Neural crest cell (in vitro differentiated cells): ENCODE measurements at regions not wholly inside any gene's neighbourhood (a gene's known extent, or its start where the extent isn't known, plus 50 kb on each side); places are given as distances from the start of the nearest gene placed in this dataset.
A peak's percentile ranks its signal among the peaks of the same experiment; 100 is the strongest.

Experiments
- DNase-seq: peaks from one replicate; pipeline ENCODE4 v3.0.0; 2021; ENCODE audit warnings: low read depth, mixed read lengths, low spot score
- H3K27ac Mint-ChIP-seq: one replicate; pipeline ENCODE4 v1.8.0; 2021; ENCODE audit warnings: mild to moderate bottlenecking, mixed read lengths; ENCODE audit not compliant: unreplicated experiment
- H3K27me3 Mint-ChIP-seq: 2 replicates; pipeline ENCODE4 v1.8.0; 2021; ENCODE audit warnings: low read depth, mild to moderate bottlenecking, mixed read lengths
- H3K36me3 Mint-ChIP-seq: 2 replicates; pipeline ENCODE4 v1.8.0; 2021; ENCODE audit warnings: low read depth, mild to moderate bottlenecking, mixed read lengths
- H3K4me1 Mint-ChIP-seq: 2 replicates; pipeline ENCODE4 v1.8.0; 2021; ENCODE audit warnings: mixed read lengths
- H3K4me3 Mint-ChIP-seq: one replicate; pipeline ENCODE4 v1.8.0; 2021; ENCODE audit warnings: mild to moderate bottlenecking, mixed read lengths
- H3K9me3 Mint-ChIP-seq: 2 replicates; pipeline ENCODE4 v1.8.0; 2021; ENCODE audit warnings: mixed read lengths
- TF ChIP-seq, protein P1 (sequence below): fragments of 200-600 bp; sonication (generic); conservative IDR thresholded peaks from 2 replicates; pipeline ENCODE4 v1.5.0; 2021; ENCODE audit warnings: antibody characterized with exemption, mild to moderate bottlenecking

DNA sequence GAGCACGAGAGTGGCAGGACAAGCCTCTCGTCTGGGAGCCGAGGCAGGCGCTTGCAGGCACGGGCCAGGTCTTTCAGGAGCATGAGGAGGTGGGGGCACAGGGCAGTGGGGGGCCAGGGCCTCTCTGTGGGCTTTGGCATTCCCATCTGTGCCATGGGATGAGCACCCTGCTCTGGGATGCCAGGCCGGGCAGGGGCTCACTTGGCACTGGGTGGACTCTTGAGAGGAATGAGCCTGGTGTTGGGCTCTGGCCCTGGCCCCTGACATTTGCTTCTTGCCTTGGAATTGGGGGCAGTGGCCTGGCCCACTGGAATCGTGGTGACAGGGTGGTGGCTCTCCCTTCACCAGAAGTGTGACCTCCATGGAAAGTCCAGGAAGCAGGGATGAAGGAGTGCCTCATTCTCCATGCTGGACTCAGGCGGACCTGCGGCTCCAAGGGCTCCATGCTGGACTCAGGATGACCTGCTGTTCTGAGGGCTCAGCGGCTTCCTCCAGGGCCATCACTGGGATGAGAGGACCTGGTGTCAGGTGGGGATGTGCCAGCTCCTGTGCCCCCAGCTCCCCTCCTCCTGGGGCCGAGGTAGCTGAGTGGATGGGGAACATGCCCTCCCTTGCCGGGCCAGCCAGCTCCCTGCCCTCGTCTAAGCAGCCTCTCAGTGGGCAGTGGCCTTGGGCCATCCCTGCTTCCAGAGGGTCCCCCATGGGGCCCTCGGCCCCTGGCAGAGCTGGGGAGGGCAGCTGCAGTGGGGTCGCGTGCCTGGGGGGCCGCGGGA is 220.3 kb downstream of the KIF26A start:
- H3K4me3 Mint-ChIP-seq: no peak overlapping the region
- TF ChIP-seq, protein P1, sequence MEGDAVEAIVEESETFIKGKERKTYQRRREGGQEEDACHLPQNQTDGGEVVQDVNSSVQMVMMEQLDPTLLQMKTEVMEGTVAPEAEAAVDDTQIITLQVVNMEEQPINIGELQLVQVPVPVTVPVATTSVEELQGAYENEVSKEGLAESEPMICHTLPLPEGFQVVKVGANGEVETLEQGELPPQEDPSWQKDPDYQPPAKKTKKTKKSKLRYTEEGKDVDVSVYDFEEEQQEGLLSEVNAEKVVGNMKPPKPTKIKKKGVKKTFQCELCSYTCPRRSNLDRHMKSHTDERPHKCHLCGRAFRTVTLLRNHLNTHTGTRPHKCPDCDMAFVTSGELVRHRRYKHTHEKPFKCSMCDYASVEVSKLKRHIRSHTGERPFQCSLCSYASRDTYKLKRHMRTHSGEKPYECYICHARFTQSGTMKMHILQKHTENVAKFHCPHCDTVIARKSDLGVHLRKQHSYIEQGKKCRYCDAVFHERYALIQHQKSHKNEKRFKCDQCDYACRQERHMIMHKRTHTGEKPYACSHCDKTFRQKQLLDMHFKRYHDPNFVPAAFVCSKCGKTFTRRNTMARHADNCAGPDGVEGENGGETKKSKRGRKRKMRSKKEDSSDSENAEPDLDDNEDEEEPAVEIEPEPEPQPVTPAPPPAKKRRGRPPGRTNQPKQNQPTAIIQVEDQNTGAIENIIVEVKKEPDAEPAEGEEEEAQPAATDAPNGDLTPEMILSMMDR: no peak
- no peaks in the 10 kb centered on the region for H3K27me3 Mint-ChIP-seq
- no peaks in the 10 kb centered on the region for H3K36me3 Mint-ChIP-seq
- H3K27ac Mint-ChIP-seq: no peak overlapping the region
- H3K4me1 Mint-ChIP-seq: no peaks in the 10 kb centered on the region
- DNase-seq: no peak
- no peaks in the 10 kb centered on the region for H3K9me3 Mint-ChIP-seq

- Mint-ChIP-seq H3K4me3 (no peak overlapping the region), H3K9me3 (no peaks in the 10 kb centered on the region)
Measured at GRCh38 chr14:104359301-104359968, 220.1 kb upstream of the C14orf180 start.

DNA sequence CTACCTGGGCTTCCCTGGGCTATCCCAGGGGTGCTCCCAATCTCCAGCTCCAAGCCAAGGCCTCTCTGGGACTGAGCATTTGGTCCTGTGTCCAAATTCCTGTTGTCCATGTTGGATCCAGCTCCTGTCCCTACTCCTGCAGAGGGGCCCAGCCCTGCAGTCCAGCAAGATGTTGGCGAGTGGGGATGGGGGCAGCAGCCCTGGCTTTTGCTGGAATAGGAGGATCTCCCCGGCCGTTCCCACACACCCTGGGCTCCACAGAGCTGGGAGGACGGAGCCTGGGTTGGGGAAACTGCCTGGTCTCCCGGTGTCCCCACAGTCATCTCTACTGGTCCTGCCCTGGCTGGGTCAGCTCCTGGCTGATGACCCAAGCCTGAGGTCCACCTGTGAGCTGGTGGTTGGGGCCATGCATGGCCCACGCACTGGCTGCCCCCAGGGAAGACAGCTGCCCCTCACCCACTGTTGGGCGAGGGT is 219.6 kb upstream of the C14orf180 start:
- TF ChIP-seq, protein P1: no peak
- Mint-ChIP-seq H3K4me3 (no peak overlapping the region), H3K36me3 (no peaks in the 10 kb centered on the region), H3K27ac (no peak overlapping the region), H3K27me3 (no peaks in the 10 kb centered on the region), H3K9me3 (no peaks in the 10 kb centered on the region), H3K4me1 (no peaks in the 10 kb centered on the region)
- DNase-seq: no peak

More at GRCh38 chr14:104359301-104359968, 220.1 kb upstream of the C14orf180 start:
- Mint-ChIP-seq H3K27me3 (no peaks in the 10 kb centered on the region), H3K4me1 (no peaks in the 10 kb centered on the region), H3K27ac (no peak overlapping the region), H3K36me3 (no peaks in the 10 kb centered on the region)
- TF ChIP-seq, protein P1: no peak
- DNase-seq: no peak

DNA sequence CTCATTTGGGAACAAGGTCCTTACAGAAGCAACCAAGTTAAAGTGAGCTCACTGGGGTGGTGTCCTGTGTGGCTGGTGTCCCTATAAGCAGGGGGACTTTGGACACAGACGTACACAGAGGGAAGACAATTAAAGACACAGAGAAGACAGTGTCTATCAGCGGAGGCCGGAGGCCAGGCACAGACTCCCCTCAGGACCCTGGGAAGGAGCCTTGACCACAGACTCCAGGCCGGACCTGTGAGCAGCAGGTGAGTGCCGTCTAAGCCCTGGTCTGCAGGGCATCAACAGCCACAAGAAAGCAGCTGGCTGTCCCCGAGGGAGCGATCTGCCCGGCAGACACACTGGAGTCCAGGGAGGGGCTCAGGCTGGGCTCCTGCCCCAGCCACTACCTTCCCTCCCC is 219.1 kb upstream of the C14orf180 start:
- H3K9me3 Mint-ChIP-seq: no peaks in the 10 kb centered on the region
- peak overlapping the region; percentile 19 for H3K27ac Mint-ChIP-seq
- DNase-seq: no peak
- no peaks in the 10 kb centered on the region for H3K36me3 Mint-ChIP-seq
- no peaks in the 10 kb centered on the region for H3K27me3 Mint-ChIP-seq
- no peak overlapping the region for H3K4me3 Mint-ChIP-seq
- TF ChIP-seq, protein P1: no peak
- no peaks in the 10 kb centered on the region for H3K4me1 Mint-ChIP-seq

DNA sequence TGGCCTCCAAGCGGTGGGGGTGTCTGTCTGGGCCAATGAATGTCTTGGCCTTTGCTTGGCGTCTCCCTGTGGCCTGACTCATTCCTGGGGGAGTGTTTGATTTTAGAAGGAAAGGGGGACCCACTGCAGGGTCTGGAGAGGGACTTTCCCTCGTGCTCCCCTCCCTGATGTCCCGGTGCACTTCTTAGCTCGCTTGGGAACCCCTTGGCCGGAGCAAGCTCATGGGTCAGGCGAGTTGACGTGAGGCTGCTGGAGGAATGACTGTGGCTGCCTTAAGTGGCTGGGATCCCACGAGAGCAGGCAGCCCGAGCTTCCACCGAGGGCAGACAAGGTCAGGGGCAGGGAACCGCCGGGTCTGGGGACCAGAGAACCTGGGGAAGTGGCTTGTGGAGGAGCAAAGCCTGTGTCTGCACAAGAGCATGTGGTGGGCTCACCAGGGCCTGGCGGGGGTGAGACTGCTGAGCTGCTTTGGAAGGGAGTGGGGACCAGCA is 218.4 kb upstream of the C14orf180 start:
- H3K4me1 Mint-ChIP-seq: no peaks in the 10 kb centered on the region
- TF ChIP-seq, protein P1: no peak
- no peak overlapping the region for H3K4me3 Mint-ChIP-seq
- no peaks in the 10 kb centered on the region for H3K27me3 Mint-ChIP-seq
- no peak overlapping the region for H3K27ac Mint-ChIP-seq
- H3K36me3 Mint-ChIP-seq: no peaks in the 10 kb centered on the region
- no peak for DNase-seq
- H3K9me3 Mint-ChIP-seq: no peaks in the 10 kb centered on the region
